Retinal pigment epithelial cell (primary cell): ENCODE measurements at regions not wholly inside any gene's neighbourhood (a gene's known extent, or its start where the extent isn't known, plus 50 kb on each side); places are given as distances from the start of the nearest gene placed in this dataset.
A peak's percentile ranks its signal among the peaks of the same experiment; 100 is the strongest.

Experiments used
- DNase-seq: peaks from one replicate; pipeline ENCODE4 v3.0.0-alpha.2; 2010; ENCODE audit warnings: low read depth
- H3K4me3 ChIP-seq: 2 replicates; pipeline ENCODE4 v1.5.1; 2011; ENCODE audit warnings: mild to moderate bottlenecking, low read length, control low read depth, moderate library complexity
- TF ChIP-seq, protein P1 (sequence below): conservative IDR thresholded peaks from 2 replicates; pipeline ENCODE4 v1.5.1; 2011; ENCODE audit warnings: low read depth, low read length, control low read depth, inconsistent platforms

DNA sequence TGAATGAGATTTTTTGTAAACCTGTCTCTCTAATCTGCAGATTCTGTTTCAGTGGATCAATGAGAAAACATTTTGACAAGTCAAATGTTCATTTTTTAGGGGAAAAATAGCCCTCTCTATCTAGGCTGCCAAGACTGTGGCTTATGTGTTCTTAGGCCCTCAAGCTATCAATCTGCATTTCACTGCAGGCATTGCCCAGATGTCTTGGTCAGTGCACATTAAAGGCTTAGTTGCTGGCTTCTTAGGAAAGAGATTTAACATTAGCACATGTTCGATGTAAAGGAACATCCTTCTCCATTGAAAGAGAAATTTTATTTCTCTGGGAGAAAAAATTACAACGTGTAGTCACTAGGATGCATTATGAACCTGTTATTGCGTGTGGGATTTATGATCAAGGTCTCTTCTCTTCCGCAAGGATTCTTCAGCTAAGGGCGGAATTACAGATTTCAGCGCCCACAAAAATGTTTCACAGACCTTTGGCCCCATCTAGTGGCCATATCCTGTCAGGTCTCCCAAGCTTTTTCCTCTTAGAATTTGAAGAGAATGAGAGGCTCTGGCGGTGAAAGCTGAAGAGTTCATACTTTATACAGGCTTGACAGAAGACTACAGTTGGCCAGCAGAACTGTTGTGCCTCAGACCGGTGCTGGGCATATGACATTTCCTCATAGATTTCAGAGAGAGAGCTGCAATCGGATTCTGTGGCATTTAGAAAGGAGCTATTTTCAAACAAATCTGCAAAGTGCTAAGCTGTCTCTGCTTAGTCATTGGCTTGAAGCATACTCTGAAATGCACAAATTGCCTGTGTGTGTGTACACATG is 144.6 kb upstream of the NOCT start:
- H3K4me3 ChIP-seq: no peak overlapping the region
- DNase-seq: no peak
- TF ChIP-seq, protein P1, sequence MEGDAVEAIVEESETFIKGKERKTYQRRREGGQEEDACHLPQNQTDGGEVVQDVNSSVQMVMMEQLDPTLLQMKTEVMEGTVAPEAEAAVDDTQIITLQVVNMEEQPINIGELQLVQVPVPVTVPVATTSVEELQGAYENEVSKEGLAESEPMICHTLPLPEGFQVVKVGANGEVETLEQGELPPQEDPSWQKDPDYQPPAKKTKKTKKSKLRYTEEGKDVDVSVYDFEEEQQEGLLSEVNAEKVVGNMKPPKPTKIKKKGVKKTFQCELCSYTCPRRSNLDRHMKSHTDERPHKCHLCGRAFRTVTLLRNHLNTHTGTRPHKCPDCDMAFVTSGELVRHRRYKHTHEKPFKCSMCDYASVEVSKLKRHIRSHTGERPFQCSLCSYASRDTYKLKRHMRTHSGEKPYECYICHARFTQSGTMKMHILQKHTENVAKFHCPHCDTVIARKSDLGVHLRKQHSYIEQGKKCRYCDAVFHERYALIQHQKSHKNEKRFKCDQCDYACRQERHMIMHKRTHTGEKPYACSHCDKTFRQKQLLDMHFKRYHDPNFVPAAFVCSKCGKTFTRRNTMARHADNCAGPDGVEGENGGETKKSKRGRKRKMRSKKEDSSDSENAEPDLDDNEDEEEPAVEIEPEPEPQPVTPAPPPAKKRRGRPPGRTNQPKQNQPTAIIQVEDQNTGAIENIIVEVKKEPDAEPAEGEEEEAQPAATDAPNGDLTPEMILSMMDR: peak; percentile 82

DNA sequence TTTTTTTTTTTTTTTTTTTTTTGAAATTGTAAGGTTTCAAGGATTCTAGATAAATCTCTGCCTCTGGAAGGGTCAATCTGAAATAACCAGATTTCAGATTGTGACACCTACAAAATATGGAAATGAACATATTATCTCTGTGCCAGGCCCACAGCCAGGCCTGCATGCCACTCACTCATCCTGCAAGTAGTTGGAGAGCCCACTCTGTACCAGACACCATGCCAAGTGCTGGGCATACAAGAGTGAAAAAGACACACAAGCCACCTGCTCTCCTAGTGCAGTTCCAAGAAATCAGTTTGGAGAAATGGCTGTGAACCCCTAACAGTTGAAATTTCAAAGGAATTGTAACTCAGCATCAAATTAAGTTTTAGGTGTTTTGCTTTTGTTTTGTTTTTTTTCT is 145.9 kb upstream of the NOCT start:
- H3K4me3 ChIP-seq: no peak overlapping the region
- TF ChIP-seq, protein P1: no peak
- DNase-seq: no peak

DNA sequence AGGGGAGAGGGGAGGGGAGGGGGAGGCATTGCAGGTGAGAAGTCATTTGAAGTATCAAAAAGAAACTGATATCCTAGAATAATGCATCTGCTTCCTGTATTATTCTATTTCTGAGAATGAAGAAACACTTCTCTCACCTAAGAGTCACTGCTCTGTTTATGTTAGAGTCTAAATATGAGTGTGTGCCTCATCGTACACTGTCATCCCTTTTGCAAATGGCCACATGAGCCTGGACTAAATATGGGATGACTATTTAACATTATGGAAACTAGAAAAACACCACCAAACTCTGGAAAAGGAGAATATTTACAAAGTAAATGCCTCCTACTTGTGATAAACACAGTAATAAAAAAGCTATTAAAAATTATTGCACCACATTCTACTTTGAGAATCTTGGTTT is 146.4 kb upstream of the NOCT start:
- TF ChIP-seq, protein P1: no peak
- DNase-seq: no peak
- no peak overlapping the region for H3K4me3 ChIP-seq

DNA sequence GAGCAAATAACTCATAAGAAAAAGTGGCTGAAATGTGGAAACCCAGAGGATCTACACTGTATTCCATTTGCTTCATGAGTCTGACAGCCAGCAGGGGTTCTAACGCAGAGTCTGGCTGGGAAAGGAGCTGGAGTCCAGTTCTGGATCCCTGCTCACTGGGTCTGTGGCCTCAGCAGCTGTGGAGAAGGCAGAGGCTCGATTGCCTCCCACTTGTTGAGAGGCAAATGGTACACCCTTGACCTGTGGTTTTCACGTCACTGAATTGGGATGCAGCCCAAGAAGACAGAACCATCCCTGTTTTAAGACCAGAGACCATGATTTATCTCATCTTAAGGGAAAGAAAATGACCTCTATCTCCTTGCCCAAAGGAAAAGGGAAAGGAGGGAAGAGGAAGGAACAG is 147.0 kb upstream of the NOCT start:
- DNase-seq: no peak
- TF ChIP-seq, protein P1: no peak
- H3K4me3 ChIP-seq: no peak overlapping the region

DNA sequence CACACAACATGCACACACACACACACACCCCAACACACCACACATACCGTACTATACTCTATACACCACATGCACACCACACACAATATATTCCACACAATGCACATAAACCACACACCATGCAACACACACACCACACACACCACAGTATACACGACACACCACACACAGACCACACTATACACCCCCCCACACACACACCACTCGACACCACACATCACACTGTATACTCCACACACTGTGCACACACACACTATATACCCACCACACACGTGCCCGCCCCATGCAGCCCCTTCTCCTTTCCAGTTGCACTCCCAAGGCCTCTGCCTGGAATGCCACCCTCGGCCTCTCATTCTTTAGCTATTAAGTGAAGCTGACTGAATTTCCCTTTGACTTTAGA is 148.2 kb upstream of the NOCT start:
- TF ChIP-seq, protein P1: no peak
- no peak for DNase-seq

DNA sequence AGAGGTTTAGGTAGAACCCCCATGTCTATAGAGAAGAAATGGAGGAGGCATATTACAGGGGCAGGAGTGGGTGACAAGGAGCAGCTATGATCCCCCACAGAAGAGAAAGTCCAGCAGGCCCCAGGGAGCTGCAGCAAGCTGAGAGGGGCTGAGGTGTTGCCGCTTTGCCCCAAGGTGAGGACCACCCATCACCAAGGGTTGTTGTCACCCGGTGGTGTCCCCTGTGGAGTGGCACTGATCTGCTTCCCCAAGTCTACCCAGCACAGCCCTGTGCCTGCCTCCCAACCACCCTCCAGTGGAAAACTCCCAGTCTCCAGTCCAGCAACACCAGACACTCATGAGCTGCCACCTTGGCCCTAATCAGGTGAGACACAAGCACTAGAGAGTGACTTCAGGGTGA is 149.3 kb upstream of the NOCT start:
- H3K4me3 ChIP-seq: no peak overlapping the region
- TF ChIP-seq, protein P1: no peak
- no peak for DNase-seq

More for the DNA sequence above, 148.2 kb upstream of the NOCT start:
- H3K4me3 ChIP-seq: no peak overlapping the region

DNA sequence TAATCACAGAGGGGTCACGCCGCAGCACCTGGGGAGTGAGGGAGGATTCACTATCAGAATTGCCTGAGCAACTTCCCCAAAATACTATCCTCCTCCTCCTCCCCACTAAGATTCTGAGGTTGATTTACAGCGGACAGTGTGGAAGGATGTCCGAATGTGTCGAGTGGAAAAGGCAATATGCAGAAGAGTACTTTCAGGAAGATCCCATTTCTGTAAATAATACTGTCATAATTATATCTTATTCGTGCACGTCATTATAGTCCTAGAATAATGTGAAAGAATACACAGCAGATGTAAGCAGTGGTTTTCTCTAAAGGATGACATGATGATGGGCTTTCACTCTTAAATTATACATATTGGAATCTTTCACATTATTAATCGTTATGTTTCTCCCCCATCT is 149.8 kb upstream of the NOCT start:
- TF ChIP-seq, protein P1: no peak
- DNase-seq: no peak
- H3K4me3 ChIP-seq: no peak overlapping the region
